GM10248 (cell line): ENCODE measurements at regions not wholly inside any gene's neighbourhood (a gene's known extent, or its start where the extent isn't known, plus 50 kb on each side); places are given as distances from the start of the nearest gene placed in this dataset.

Experiments
- CTCF ChIA-PET: fragments of 300-600 bp; sonication (Branson Sonifier 250); formaldehyde crosslinking; extraction: SDS; loops from one replicate; lab custom pipeline; 2021; ENCODE audit warnings: antibody characterized with exemption; lab: Yijun Ruan, JAX
- POLR2A ChIA-PET: fragments of 350-650 bp; sonication (Branson Sonifier 250); formaldehyde crosslinking; extraction: SDS; loops from one replicate; lab custom pipeline; 2020; ENCODE audit warnings: antibody characterized with exemption; lab: Yijun Ruan, JAX
- DNase-seq: peaks from one replicate; pipeline ENCODE4 v3.0.0; 2012; ENCODE audit errors: extremely low spot score
- CTCF ChIP-seq: IDR thresholded peaks from 2 replicates; pipeline ENCODE4 v1.5.1; 2012; ENCODE audit warnings: mild to moderate bottlenecking, low read depth; ENCODE audit errors: extremely low read depth, missing control alignments, control extremely low read depth

- CTCF ChIA-PET, result interaction anchor here (1.0 to 1.1 kb wide), 3 partner anchors 12 to 29 kb away, joined by 3 read pairs; no protein-coding TSS in a partner anchor
- no peak for DNase-seq
- POLR2A ChIA-PET, result no interaction called here
- no peak for TF ChIP-seq CTCF
Observed at GRCh38 chr2:236632295-236633218, 62.9 kb downstream of the ACKR3 start.

- CTCF ChIA-PET, result interaction anchor here (1.0 to 1.1 kb wide), 2 partner anchors 12 to 25 kb away, joined by 3 read pairs; no protein-coding TSS in a partner anchor
- DNase-seq, result no peak
- no peak for TF ChIP-seq CTCF
- POLR2A ChIA-PET, result no interaction called here
Observed at GRCh38 chr2:236633219-236633570, 63.6 kb downstream of the ACKR3 start.

GRCh38 chr2:236633775-236634560 is 64.3 kb downstream of the ACKR3 start:
- TF ChIP-seq CTCF, result no peak
- no peak for DNase-seq
- POLR2A ChIA-PET, result interaction anchor here (0.6 kb wide), 1 partner anchor 196 kb away, joined by 4 read pairs; no protein-coding TSS in a partner anchor
- CTCF ChIA-PET, result interaction anchor here (0.8 kb wide), 1 partner anchor 9 kb away, joined by 3 read pairs; no protein-coding TSS in a partner anchor

GRCh38 chr2:236636261-236636660 is 66.6 kb downstream of the ACKR3 start:
- TF ChIP-seq CTCF, result no peak
- DNase-seq, result no peak
- ChIA-PET POLR2A (no interaction called here), CTCF (no interaction called here)

GRCh38 chr2:236636714-236637470 is 67.3 kb downstream of the ACKR3 start:
- CTCF ChIA-PET, result no interaction called here
- TF ChIP-seq CTCF, result no peak
- POLR2A ChIA-PET, result no interaction called here
- no peak for DNase-seq
